ENCODE measurements at regions not wholly inside any gene's neighbourhood (a gene's known extent, or its start where the extent isn't known, plus 50 kb on each side); places are given as distances from the start of the nearest gene placed in this dataset.
A peak's percentile ranks its signal among the peaks of the same experiment; 100 is the strongest.

GRCh38 chr10:83262434-83262833, 876.9 kb upstream of the GHITM start:
- Mint-ChIP-seq H3K36me3 (ENCODE audit: unreplicated experiment) (no peaks in the 10 kb centered on the region), H3K9me3 (ENCODE audit: unreplicated experiment) (no peaks in the 10 kb centered on the region), H3K27ac (ENCODE audit: unreplicated experiment) (no peak overlapping the region), H3K4me3 (ENCODE audit: unreplicated experiment) (no peak overlapping the region), H3K4me1 (ENCODE audit: unreplicated experiment) (no peaks in the 10 kb centered on the region), H3K27me3 (ENCODE audit: unreplicated experiment) (no peaks in the 10 kb centered on the region)
- DNase-seq (ENCODE audit: extremely low spot score, unreplicated experiment), result no peak
- TF ChIP-seq CTCF (IDR thresholded peaks at IDR 0.05), result no peak

DNA sequence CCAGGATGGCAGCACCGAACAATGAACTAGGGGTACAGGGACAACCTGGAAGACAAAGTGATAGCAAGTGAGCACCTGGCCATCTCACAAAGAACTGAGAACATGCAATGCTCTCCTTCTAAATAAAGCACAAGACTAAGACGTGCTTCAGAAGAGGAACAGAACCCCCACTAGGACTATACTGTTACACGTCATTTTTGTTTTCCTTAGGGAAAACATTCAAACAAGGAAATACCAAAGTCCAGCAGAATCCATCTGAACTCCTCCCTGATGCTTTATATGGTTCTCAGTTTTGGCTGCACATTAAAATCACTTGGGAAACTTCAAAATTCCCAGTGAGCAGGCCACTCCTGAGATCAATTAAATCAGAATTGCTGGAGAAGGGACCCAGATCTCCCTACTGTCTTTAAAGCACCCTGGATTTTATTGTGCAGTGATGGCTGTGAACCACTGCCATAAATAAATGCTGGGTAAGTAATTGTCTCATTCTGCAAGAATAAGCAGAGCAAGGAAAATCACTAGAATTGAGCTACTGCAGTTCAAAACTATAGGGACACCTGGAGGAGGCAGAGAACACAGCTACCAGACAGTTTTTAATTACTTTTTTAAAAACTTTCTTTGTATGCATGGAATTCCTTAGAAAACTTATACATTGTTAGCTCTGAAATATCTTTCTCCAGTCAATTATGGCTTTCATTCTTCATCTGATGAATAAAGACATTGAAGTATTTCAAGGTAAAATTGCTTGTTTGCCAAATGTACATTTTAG, 866.5 kb upstream of the GHITM start:
- DNase-seq (ENCODE audit: extremely low spot score, unreplicated experiment), result no peak
- peak overlapping the region; percentile 82 for H3K27ac Mint-ChIP-seq (ENCODE audit: unreplicated experiment)
- H3K27me3 Mint-ChIP-seq (ENCODE audit: unreplicated experiment), result peaks cover 2% of the 10 kb centered on the region
- H3K36me3 Mint-ChIP-seq (ENCODE audit: unreplicated experiment), result no peaks in the 10 kb centered on the region
- TF ChIP-seq CTCF (IDR thresholded peaks at IDR 0.05), result peak; percentile 53
- H3K9me3 Mint-ChIP-seq (ENCODE audit: unreplicated experiment), result no peaks in the 10 kb centered on the region
- H3K4me3 Mint-ChIP-seq (ENCODE audit: unreplicated experiment), result no peak overlapping the region
- peaks cover 46% of the 10 kb centered on the region for H3K4me1 Mint-ChIP-seq (ENCODE audit: unreplicated experiment)

DNA sequence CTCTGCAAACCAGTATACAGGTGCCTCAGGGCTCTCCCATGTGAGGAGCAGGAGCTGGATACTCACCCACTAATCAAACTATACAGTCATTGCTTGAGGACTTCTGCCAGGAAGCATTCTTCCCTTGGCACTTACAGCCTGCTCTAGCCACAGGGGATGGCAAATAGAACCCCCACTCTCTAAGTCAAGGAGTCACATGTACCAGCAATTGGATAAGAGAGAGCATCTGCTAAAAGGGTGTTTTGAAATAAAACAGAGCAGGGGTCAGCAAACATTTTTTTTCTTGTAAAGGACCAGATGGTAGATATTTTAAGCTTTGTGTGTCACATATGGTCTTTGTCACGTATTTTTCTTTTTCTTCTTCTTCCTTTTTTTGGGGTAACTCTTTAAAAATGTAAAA, 865.2 kb upstream of the GHITM start:
- TF ChIP-seq CTCF (IDR thresholded peaks at IDR 0.05), result no peak
- H3K4me1 Mint-ChIP-seq (ENCODE audit: unreplicated experiment), result peaks cover 46% of the 10 kb centered on the region
- no peaks in the 10 kb centered on the region for H3K9me3 Mint-ChIP-seq (ENCODE audit: unreplicated experiment)
- no peaks in the 10 kb centered on the region for H3K27me3 Mint-ChIP-seq (ENCODE audit: unreplicated experiment)
- H3K27ac Mint-ChIP-seq (ENCODE audit: unreplicated experiment), result peak overlapping the region; percentile 48
- DNase-seq (ENCODE audit: extremely low spot score, unreplicated experiment), result no peak
- H3K4me3 Mint-ChIP-seq (ENCODE audit: unreplicated experiment), result no peak overlapping the region
- H3K36me3 Mint-ChIP-seq (ENCODE audit: unreplicated experiment), result no peaks in the 10 kb centered on the region

DNA sequence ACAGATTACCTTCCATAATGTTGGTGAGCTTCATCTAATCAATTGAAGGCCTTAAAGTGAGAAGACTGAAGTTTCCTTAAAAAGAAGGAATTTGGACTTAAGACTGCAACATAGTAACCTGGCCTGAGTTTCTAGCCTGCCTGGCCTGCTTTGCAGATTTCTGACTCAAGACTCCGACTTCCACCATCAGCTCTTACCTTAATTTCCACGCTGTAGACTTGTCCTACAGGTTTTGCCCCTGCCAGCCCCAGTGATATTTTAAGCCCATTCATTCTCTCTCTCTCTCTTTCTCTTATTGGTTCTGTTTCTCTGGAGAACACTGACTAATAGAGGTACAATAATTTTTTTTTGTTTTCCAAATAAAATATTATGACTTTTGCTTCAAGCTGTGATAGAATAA, 862.3 kb upstream of the GHITM start:
- H3K27ac Mint-ChIP-seq (ENCODE audit: unreplicated experiment), result no peak overlapping the region
- H3K4me1 Mint-ChIP-seq (ENCODE audit: unreplicated experiment), result peaks cover 38% of the 10 kb centered on the region
- no peaks in the 10 kb centered on the region for H3K9me3 Mint-ChIP-seq (ENCODE audit: unreplicated experiment)
- no peak for TF ChIP-seq CTCF (IDR thresholded peaks at IDR 0.05)
- no peaks in the 10 kb centered on the region for H3K27me3 Mint-ChIP-seq (ENCODE audit: unreplicated experiment)
- no peak for DNase-seq (ENCODE audit: extremely low spot score, unreplicated experiment)
- no peaks in the 10 kb centered on the region for H3K36me3 Mint-ChIP-seq (ENCODE audit: unreplicated experiment)
- H3K4me3 Mint-ChIP-seq (ENCODE audit: unreplicated experiment), result no peak overlapping the region

DNA sequence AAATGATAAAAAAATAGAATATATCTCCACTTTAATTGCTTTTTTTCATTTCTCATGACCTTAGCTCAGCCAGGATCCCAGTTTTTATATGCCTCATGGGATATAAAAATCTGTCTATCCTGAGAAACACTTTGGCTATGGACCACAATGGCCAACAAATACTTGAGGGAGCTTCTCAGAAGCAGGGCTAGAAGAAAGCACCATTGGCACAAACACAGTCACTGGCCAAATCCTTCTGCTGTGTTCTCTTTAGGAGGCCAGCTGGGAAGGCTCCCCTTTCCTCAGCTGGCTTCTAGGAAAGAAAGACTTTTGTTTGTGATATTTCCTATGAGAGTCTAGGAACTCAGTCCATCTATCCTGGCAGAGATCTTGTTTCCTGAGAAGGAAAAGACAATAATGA, 856.2 kb upstream of the GHITM start:
- no peaks in the 10 kb centered on the region for H3K27me3 Mint-ChIP-seq (ENCODE audit: unreplicated experiment)
- H3K9me3 Mint-ChIP-seq (ENCODE audit: unreplicated experiment), result peaks cover 17% of the 10 kb centered on the region
- TF ChIP-seq CTCF (IDR thresholded peaks at IDR 0.05), result no peak
- no peak overlapping the region for H3K4me3 Mint-ChIP-seq (ENCODE audit: unreplicated experiment)
- H3K27ac Mint-ChIP-seq (ENCODE audit: unreplicated experiment), result no peak overlapping the region
- no peak for DNase-seq (ENCODE audit: extremely low spot score, unreplicated experiment)
- H3K4me1 Mint-ChIP-seq (ENCODE audit: unreplicated experiment), result no peaks in the 10 kb centered on the region
- H3K36me3 Mint-ChIP-seq (ENCODE audit: unreplicated experiment), result no peaks in the 10 kb centered on the region

All from osteocyte (in vitro differentiated cells).